WTC11 (cell line): ENCODE measurements at regions not wholly inside any gene's neighbourhood (a gene's known extent, or its start where the extent isn't known, plus 50 kb on each side); places are given as distances from the start of the nearest gene placed in this dataset.

Experiments used
- ATAC-seq: fragments of 200-7000 bp; cut with Tn5 transposase; 2 replicates; pipeline ENCODE4 v1.10.0; 2021; ENCODE audit warnings: mild to moderate bottlenecking, moderate library complexity
- CTCF ChIA-PET: fragments of 300-600 bp; sonication (Branson Sonifier 250); formaldehyde crosslinking; loops from one replicate; lab custom pipeline; 2021; ENCODE audit warnings: antibody characterized with exemption; lab: Charles Lee
- POLR2A ChIA-PET: fragments of 350-600 bp; sonication (Branson Sonifier 250); formaldehyde crosslinking; loops from one replicate; lab custom pipeline; 2021; ENCODE audit warnings: antibody characterized with exemption; lab: Charles Lee
- DNase-seq: peaks from one replicate; pipeline ENCODE4 v3.0.0; 2021; ENCODE audit warnings: low spot score
- H3K27ac Mint-ChIP-seq: 2 replicates; pipeline ENCODE4 v1.8.0; 2021; ENCODE audit warnings: mixed read lengths
- H3K27me3 Mint-ChIP-seq: 2 replicates; pipeline ENCODE4 v1.8.0; 2021; ENCODE audit warnings: low read depth, mild to moderate bottlenecking, moderate library complexity, mixed read lengths
- H3K36me3 Mint-ChIP-seq: 2 replicates; pipeline ENCODE4 v1.8.0; 2021; ENCODE audit warnings: mixed read lengths
- H3K4me1 Mint-ChIP-seq: 2 replicates; pipeline ENCODE4 v1.8.0; 2022; ENCODE audit warnings: mixed read lengths
- H3K4me3 Mint-ChIP-seq: 2 replicates; pipeline ENCODE4 v1.8.0; 2021; ENCODE audit warnings: mild to moderate bottlenecking, moderate library complexity, mixed read lengths
- H3K9me3 Mint-ChIP-seq: 2 replicates; pipeline ENCODE4 v1.8.0; 2021; ENCODE audit warnings: mixed read lengths
- KAT7 ChIP-seq: sonication (generic); formaldehyde crosslinking; IDR thresholded peaks from 2 replicates; pipeline ENCODE4 v1.8.1; 2023; ENCODE audit warnings: missing genetic modification reagents, mild to moderate bottlenecking, borderline replicate concordance
- NFATC4 ChIP-seq: fragments of 250-450 bp; sonication (Bioruptor Pico); IDR thresholded peaks from 2 replicates; pipeline ENCODE4 v1.9.0; 2021; ENCODE audit warnings: mild to moderate bottlenecking
- NR1H2 ChIP-seq: sonication (generic); formaldehyde crosslinking; IDR thresholded peaks from 2 replicates; pipeline ENCODE4 v1.9.0; 2021; ENCODE audit warnings: mild to moderate bottlenecking, moderate library complexity, missing genetic modification reagents
- NR2C2 ChIP-seq: sonication (generic); formaldehyde crosslinking; IDR thresholded peaks from 2 replicates; pipeline ENCODE4 v1.8.0; 2022; ENCODE audit warnings: mild to moderate bottlenecking, missing genetic modification reagents
- PRRX2 ChIP-seq: fragments of 250-450 bp; sonication (Bioruptor Pico); IDR thresholded peaks from 2 replicates; pipeline ENCODE4 v1.8.0; 2021; ENCODE audit warnings: mild to moderate bottlenecking
- SOX15 ChIP-seq: fragments of 250-450 bp; sonication (Bioruptor Pico); IDR thresholded peaks from 2 replicates; pipeline ENCODE4 v1.9.0; 2021; ENCODE audit warnings: mild to moderate bottlenecking
- SP1 ChIP-seq: sonication (generic); formaldehyde crosslinking; conservative IDR thresholded peaks from 2 replicates; pipeline ENCODE4 v1.8.1; 2022; ENCODE audit warnings: missing genetic modification reagents
- ZBTB21 ChIP-seq: sonication (generic); formaldehyde crosslinking; IDR thresholded peaks from 2 replicates; pipeline ENCODE4 v1.8.1; 2023; ENCODE audit warnings: mild to moderate bottlenecking, missing genetic modification reagents, borderline replicate concordance
- ZNF219 ChIP-seq: sonication (generic); formaldehyde crosslinking; IDR thresholded peaks from 2 replicates; pipeline ENCODE4 v1.8.0; 2023; ENCODE audit warnings: missing genetic modification reagents, mild to moderate bottlenecking, borderline replicate concordance
- TF ChIP-seq, protein P1 (sequence below): sonication (generic); formaldehyde crosslinking; IDR thresholded peaks from 2 replicates; pipeline ENCODE4 v1.8.1; 2022; ENCODE audit warnings: missing genetic modification reagents, borderline replicate concordance
- TF ChIP-seq, protein P2 (sequence below): fragments of 250-450 bp; sonication (Bioruptor Pico); IDR thresholded peaks from 2 replicates; pipeline ENCODE4 v1.9.0; 2021; ENCODE audit warnings: moderate library complexity, mild to moderate bottlenecking, inconsistent platforms, borderline replicate concordance
- TF ChIP-seq, protein P3 (sequence below): sonication (generic); formaldehyde crosslinking; IDR thresholded peaks from 2 replicates; pipeline ENCODE4 v1.8.1; 2023; ENCODE audit warnings: mild to moderate bottlenecking, missing genetic modification reagents
- TF ChIP-seq, protein P4 (sequence below): sonication (generic); formaldehyde crosslinking; IDR thresholded peaks from 2 replicates; pipeline ENCODE4 v1.8.0; 2022; ENCODE audit warnings: missing genetic modification reagents
- TF ChIP-seq, protein P5 (sequence below): sonication (generic); formaldehyde crosslinking; IDR thresholded peaks from 2 replicates; pipeline ENCODE4 v1.8.0; 2023; ENCODE audit warnings: mild to moderate bottlenecking, missing genetic modification reagents
- TF ChIP-seq, protein P6 (sequence below): sonication (generic); formaldehyde crosslinking; IDR thresholded peaks from 2 replicates; pipeline ENCODE4 v1.8.1; 2023; ENCODE audit warnings: mild to moderate bottlenecking, missing genetic modification reagents, moderate library complexity
- TF ChIP-seq, protein P7 (sequence below): sonication (generic); formaldehyde crosslinking; IDR thresholded peaks from 2 replicates; pipeline ENCODE4 v1.8.1; 2022; ENCODE audit warnings: low read depth, mild to moderate bottlenecking, moderate library complexity, missing genetic modification reagents, borderline replicate concordance

DNA sequence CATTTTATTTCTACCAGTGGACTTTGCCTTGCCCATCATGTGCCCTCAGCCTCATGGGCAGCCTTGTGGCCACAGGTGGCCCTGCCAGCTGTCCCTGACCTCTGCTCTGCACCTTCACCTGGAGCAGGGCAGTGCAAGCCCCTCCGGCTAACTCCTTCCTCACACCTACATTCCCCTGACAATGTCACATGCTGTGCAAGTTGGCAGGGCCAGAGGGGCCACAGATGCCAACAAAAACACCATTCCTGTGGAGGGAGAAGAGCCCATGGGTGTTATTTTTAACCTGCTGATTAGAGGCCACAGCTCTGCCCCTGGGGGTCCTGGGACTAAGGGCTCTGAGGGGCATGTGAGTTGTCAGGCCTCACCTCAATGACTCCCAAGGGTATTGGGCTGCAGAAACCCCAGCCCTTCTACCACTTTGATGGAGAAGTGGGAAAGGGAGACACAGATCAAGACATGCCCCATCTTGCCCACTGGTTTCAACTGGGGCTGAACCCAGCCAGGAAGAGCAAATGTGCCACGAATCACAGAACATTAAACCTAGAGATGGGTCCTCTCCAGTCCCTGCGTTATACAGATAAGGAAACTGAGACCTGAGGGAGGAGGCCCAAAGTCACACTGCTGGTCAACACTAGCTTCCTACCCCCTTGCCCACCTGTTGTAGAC lies 65.0 kb downstream of the MRPL14 start:
- H3K27me3 Mint-ChIP-seq: no peaks in the 10 kb centered on the region; the same call in 1 of the 2 replicates
- POLR2A ChIA-PET: interaction anchor here (0.6 to 1.7 kb wide), 2 partner anchors 11 to 59 kb away, joined by 3 to 5 read pairs; no protein-coding TSS in a partner anchor
- ATAC-seq: no peak
- H3K27ac Mint-ChIP-seq: no peak overlapping the region
- peaks cover 11% of the 10 kb centered on the region for H3K9me3 Mint-ChIP-seq
- H3K36me3 Mint-ChIP-seq: peaks cover 11% of the 10 kb centered on the region; the same call in 1 of the 2 replicates
- DNase-seq: no peak
- H3K4me3 Mint-ChIP-seq: no peak overlapping the region
- TF ChIP-seq NR1H2 (CRISPR knock-in tag) (no peak), SP1 (CRISPR knock-in tag) (no peak), NFATC4 (CRISPR knock-in tag) (no peak), PRRX2 (no peak), ZNF219 (CRISPR knock-in tag) (no peak), ZBTB21 (CRISPR knock-in tag) (no peak)
- TF ChIP-seq, protein P1, sequence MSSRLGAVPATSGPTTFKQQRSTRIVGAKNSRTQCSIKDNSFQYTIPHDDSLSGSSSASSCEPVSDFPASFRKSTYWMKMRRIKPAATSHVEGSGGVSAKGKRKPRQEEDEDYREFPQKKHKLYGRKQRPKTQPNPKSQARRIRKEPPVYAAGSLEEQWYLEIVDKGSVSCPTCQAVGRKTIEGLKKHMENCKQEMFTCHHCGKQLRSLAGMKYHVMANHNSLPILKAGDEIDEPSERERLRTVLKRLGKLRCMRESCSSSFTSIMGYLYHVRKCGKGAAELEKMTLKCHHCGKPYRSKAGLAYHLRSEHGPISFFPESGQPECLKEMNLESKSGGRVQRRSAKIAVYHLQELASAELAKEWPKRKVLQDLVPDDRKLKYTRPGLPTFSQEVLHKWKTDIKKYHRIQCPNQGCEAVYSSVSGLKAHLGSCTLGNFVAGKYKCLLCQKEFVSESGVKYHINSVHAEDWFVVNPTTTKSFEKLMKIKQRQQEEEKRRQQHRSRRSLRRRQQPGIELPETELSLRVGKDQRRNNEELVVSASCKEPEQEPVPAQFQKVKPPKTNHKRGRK (CRISPR knock-in tag): no peak
- TF ChIP-seq, protein P2, sequence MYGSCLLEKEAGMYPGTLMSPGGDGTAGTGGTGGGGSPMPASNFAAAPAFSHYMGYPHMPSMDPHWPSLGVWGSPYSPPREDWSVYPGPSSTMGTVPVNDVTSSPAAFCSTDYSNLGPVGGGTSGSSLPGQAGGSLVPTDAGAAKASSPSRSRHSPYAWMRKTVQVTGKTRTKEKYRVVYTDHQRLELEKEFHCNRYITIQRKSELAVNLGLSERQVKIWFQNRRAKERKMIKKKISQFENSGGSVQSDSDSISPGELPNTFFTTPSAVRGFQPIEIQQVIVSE (CRISPR knock-in tag): no peak
- TF ChIP-seq, protein P3, sequence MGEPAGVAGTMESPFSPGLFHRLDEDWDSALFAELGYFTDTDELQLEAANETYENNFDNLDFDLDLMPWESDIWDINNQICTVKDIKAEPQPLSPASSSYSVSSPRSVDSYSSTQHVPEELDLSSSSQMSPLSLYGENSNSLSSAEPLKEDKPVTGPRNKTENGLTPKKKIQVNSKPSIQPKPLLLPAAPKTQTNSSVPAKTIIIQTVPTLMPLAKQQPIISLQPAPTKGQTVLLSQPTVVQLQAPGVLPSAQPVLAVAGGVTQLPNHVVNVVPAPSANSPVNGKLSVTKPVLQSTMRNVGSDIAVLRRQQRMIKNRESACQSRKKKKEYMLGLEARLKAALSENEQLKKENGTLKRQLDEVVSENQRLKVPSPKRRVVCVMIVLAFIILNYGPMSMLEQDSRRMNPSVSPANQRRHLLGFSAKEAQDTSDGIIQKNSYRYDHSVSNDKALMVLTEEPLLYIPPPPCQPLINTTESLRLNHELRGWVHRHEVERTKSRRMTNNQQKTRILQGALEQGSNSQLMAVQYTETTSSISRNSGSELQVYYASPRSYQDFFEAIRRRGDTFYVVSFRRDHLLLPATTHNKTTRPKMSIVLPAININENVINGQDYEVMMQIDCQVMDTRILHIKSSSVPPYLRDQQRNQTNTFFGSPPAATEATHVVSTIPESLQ: no peak
- TF ChIP-seq, protein P4, sequence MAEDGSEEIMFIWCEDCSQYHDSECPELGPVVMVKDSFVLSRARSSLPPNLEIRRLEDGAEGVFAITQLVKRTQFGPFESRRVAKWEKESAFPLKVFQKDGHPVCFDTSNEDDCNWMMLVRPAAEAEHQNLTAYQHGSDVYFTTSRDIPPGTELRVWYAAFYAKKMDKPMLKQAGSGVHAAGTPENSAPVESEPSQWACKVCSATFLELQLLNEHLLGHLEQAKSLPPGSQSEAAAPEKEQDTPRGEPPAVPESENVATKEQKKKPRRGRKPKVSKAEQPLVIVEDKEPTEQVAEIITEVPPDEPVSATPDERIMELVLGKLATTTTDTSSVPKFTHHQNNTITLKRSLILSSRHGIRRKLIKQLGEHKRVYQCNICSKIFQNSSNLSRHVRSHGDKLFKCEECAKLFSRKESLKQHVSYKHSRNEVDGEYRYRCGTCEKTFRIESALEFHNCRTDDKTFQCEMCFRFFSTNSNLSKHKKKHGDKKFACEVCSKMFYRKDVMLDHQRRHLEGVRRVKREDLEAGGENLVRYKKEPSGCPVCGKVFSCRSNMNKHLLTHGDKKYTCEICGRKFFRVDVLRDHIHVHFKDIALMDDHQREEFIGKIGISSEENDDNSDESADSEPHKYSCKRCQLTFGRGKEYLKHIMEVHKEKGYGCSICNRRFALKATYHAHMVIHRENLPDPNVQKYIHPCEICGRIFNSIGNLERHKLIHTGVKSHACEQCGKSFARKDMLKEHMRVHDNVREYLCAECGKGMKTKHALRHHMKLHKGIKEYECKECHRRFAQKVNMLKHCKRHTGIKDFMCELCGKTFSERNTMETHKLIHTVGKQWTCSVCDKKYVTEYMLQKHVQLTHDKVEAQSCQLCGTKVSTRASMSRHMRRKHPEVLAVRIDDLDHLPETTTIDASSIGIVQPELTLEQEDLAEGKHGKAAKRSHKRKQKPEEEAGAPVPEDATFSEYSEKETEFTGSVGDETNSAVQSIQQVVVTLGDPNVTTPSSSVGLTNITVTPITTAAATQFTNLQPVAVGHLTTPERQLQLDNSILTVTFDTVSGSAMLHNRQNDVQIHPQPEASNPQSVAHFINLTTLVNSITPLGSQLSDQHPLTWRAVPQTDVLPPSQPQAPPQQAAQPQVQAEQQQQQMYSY (CRISPR knock-in tag): no peak
- H3K4me1 Mint-ChIP-seq: peaks cover 6% of the 10 kb centered on the region
- CTCF ChIA-PET: interaction anchor here (0.5 to 5.3 kb wide), 67 partner anchors 10 to 453 kb away, joined by 3 to 96 read pairs (median 5); partner anchors contain the start of gene VEGFA

DNA sequence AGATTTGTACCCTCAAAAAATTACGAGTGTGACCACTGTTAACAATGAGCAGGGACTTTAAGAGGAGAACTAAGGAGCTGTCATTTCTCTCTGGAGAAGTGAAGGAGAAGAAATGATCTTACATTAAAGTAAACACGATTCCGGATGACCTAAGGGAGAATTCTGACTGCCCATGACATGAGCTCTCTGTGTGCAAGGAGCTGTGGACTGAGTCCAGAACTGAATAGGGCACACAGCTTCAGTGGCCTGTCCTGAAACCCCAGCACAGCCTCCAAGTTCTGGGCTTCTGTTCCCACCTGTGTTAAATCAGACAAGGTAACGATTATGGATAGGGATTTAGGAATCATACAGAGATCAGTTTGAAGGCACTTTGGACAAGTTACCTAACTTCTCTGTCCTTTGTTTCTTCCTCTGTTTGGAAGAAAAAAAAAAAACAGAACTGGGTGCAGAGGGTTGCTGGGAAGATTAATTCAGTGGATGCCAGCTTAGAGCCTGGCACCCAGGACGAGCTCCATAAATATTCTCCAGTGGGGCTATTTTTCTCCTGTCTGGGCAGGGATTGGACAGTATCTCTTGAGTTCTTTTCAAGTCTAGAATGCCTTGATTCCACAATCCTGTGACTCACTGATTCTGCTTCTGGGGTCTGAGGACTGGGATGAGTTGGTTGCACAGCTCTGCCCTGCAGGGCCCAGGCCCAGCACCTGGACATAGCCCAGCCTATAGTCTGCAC lies 65.7 kb downstream of the MRPL14 start:
- Mint-ChIP-seq H3K9me3 (peaks cover 11% of the 10 kb centered on the region), H3K4me3 (no peak overlapping the region), H3K4me1 (peaks cover 6% of the 10 kb centered on the region), H3K27ac (0 out of 2 replicates have a peak overlapping the region, but pooled peaks have one; percentile 19), H3K36me3 (peaks cover 11% of the 10 kb centered on the region; the same call in 1 of the 2 replicates), H3K27me3 (no peaks in the 10 kb centered on the region; the same call in 1 of the 2 replicates)
- ChIA-PET POLR2A (interaction anchor here (1.7 kb wide), 1 partner anchor 12 kb away, joined by 5 read pairs; no protein-coding TSS in a partner anchor), CTCF (interaction anchor here (1.0 to 5.3 kb wide), 11 partner anchors 9 to 229 kb away, joined by 3 to 96 read pairs (median 11); no protein-coding TSS in a partner anchor)
- ATAC-seq: no peak
- DNase-seq: no peak
- TF ChIP-seq KAT7 (CRISPR knock-in tag): no peak
- TF ChIP-seq, protein P5, sequence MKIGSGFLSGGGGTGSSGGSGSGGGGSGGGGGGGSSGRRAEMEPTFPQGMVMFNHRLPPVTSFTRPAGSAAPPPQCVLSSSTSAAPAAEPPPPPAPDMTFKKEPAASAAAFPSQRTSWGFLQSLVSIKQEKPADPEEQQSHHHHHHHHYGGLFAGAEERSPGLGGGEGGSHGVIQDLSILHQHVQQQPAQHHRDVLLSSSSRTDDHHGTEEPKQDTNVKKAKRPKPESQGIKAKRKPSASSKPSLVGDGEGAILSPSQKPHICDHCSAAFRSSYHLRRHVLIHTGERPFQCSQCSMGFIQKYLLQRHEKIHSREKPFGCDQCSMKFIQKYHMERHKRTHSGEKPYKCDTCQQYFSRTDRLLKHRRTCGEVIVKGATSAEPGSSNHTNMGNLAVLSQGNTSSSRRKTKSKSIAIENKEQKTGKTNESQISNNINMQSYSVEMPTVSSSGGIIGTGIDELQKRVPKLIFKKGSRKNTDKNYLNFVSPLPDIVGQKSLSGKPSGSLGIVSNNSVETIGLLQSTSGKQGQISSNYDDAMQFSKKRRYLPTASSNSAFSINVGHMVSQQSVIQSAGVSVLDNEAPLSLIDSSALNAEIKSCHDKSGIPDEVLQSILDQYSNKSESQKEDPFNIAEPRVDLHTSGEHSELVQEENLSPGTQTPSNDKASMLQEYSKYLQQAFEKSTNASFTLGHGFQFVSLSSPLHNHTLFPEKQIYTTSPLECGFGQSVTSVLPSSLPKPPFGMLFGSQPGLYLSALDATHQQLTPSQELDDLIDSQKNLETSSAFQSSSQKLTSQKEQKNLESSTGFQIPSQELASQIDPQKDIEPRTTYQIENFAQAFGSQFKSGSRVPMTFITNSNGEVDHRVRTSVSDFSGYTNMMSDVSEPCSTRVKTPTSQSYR (CRISPR knock-in tag): no peak
- no peak for TF ChIP-seq SOX15 (CRISPR knock-in tag)
- no peak for TF ChIP-seq NR2C2
- TF ChIP-seq, protein P6, sequence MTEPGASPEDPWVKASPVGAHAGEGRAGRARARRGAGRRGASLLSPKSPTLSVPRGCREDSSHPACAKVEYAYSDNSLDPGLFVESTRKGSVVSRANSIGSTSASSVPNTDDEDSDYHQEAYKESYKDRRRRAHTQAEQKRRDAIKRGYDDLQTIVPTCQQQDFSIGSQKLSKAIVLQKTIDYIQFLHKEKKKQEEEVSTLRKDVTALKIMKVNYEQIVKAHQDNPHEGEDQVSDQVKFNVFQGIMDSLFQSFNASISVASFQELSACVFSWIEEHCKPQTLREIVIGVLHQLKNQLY: no peak
- TF ChIP-seq, protein P7, sequence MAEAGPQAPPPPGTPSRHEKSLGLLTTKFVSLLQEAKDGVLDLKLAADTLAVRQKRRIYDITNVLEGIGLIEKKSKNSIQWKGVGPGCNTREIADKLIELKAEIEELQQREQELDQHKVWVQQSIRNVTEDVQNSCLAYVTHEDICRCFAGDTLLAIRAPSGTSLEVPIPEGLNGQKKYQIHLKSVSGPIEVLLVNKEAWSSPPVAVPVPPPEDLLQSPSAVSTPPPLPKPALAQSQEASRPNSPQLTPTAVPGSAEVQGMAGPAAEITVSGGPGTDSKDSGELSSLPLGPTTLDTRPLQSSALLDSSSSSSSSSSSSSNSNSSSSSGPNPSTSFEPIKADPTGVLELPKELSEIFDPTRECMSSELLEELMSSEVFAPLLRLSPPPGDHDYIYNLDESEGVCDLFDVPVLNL (CRISPR knock-in tag): no peak
